Activated T-cell treated with anti-CD3 and anti-CD28 coated beads, Interleukin-2, amount 50 U/mL, for 72 hours (primary cell): ENCODE measurements at regions not wholly inside any gene's neighbourhood (a gene's known extent, or its start where the extent isn't known, plus 50 kb on each side); places are given as distances from the start of the nearest gene placed in this dataset.

Experiments used
- ATAC-seq, 2 donors: fragments of 150-1000 bp; cut with Tn5 transposase; replicated peaks in 1 of 2; 2 replicates each; pipeline ENCODE4 v1.10.0; 2021; ENCODE audit warnings: moderate library complexity in 2 of 2, mild to moderate bottlenecking in 1 of 2
- DNase-seq, 2 donors: peaks; one replicate each; pipeline ENCODE4 v3.0.0; 2021 to 2022; ENCODE audit warnings: mixed read lengths in 1 of 2
- H3K27ac Mint-ChIP-seq: one replicate; pipeline ENCODE4 v1.8.0; 2022; ENCODE audit warnings: mild to moderate bottlenecking, moderate library complexity, mixed read lengths
- H3K27me3 Mint-ChIP-seq: one replicate; pipeline ENCODE4 v1.8.0; 2022; ENCODE audit warnings: low read depth, mixed read lengths
- H3K36me3 Mint-ChIP-seq, 2 donors: one replicate each; pipeline ENCODE4 v1.8.0; 2022; ENCODE audit warnings: mixed read lengths in 2 of 2, mild to moderate bottlenecking in 1 of 2; ENCODE audit not compliant: insufficient read depth in 2 of 2
- H3K4me1 Mint-ChIP-seq: one replicate; pipeline ENCODE4 v1.8.0; 2022; ENCODE audit warnings: low read depth, mixed read lengths
- H3K4me3 Mint-ChIP-seq, 2 donors: one replicate each; pipeline ENCODE4 v1.8.0; 2022; ENCODE audit warnings: mild to moderate bottlenecking in 2 of 2, mixed read lengths in 2 of 2, moderate library complexity in 2 of 2
- H3K9me3 Mint-ChIP-seq, 2 donors: one replicate each; pipeline ENCODE4 v1.8.0; 2022; ENCODE audit warnings: mixed read lengths in 2 of 2

DNA sequence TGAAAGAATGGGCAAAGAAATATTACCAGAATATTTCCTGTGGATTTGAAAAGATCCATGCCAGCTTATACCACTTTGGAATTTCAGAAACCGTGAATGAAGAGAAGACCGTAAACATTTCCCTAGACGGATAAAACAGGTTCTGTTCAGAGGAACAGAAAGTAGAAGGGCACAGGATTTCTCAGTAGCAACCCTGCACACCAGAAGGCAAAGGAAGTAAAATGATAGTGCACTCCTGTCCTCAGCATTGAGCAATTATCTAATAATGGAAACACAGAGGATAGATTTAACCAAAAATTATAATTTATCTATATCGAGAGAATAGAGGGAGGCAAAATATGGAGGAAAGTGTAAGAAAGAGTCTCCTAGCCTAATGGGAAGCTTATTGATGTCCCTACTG is 87.0 kb upstream of the ITGA6 start:
- DNase-seq (no peak), ATAC-seq (no peak)
- Mint-ChIP-seq H3K27me3 (no peaks in the 10 kb centered on the region), H3K9me3 (peaks cover 4 to 5% of the 10 kb centered on the region in 2 donors), H3K4me3 (peak overlapping the region; percentile 52 to 86), H3K27ac (no peak overlapping the region), H3K36me3 (peaks cover 2 to 11% of the 10 kb centered on the region in 2 donors), H3K4me1 (peaks cover 23% of the 10 kb centered on the region)

DNA sequence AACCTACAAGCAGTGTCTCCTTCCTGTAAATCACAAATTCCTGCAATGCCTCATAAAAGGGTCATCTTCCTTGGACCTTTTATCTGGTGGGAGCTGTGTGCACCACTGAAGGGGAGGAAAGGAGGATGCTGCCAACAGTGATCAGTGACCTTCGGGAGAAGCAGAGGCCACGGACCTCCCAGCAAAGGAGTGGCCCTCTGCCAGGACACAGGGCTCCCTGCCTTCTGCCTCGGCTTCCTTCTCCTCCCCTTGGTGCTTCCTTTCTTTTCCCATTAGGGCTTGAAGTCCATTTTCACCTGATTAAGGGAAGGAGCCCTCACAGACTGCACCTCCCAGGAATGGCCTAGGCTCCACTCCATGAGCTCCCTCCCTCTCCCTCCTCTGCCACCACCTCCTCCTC is 85.3 kb upstream of the ITGA6 start:
- Mint-ChIP-seq H3K9me3 (peaks cover 5 to 7% of the 10 kb centered on the region in 2 donors), H3K4me1 (peaks cover 23% of the 10 kb centered on the region), H3K27ac (no peak overlapping the region), H3K4me3 (no peak overlapping the region), H3K27me3 (no peaks in the 10 kb centered on the region), H3K36me3 (peaks cover 4 to 11% of the 10 kb centered on the region in 2 donors)
- DNase-seq (no peak), ATAC-seq (no peak)

DNA sequence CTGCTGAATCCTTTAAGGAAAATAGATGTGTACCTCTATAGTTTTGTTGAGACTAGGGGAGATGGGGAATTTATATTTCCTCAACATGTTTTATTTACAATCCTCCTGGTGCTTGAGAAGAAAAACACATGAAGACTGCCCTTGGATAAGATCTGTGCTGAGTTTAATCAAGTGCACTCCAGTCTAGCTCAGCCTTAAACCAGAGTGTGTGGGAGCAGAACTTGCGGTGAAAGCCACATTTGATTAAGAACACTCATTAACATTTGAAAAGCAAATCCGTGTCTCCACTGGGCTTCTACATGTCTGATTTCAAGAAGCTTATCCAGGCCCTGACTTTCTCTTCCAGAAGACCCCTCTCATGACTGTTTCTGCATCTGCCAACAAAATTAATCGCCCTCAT is 84.8 kb upstream of the ITGA6 start:
- Mint-ChIP-seq H3K27ac (no peak overlapping the region), H3K4me3 (no peak overlapping the region), H3K27me3 (no peaks in the 10 kb centered on the region), H3K36me3 (peaks cover 4 to 11% of the 10 kb centered on the region in 2 donors), H3K4me1 (peaks cover 23% of the 10 kb centered on the region), H3K9me3 (peaks cover 5 to 7% of the 10 kb centered on the region in 2 donors)
- DNase-seq (no peak), ATAC-seq (no peak)

DNA sequence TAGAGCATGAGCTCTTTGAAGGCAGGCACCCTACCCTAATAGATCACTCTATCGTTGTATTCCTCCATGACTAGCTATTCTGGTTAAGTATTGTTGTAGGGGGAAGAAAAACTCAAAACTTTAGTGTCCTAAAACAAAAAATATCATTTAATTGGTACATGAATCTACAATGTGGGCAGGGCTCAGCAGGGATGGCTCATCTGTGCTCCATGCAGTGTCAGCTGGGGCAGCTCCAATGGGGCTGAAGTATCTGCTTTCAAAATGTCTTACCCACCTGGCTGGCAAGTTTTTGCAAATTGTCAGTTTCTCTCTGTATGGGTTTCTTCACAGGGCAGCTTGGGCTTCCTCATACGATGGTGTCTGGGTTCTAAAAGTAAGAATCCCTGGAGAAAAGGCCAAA is 83.2 kb upstream of the ITGA6 start:
- ATAC-seq (no peak), DNase-seq (no peak)
- H3K4me3 Mint-ChIP-seq, result no peak overlapping the region
- H3K4me1 Mint-ChIP-seq, result peaks cover 21% of the 10 kb centered on the region
- peaks cover 5 to 7% of the 10 kb centered on the region in 2 donors for H3K9me3 Mint-ChIP-seq
- no peak overlapping the region for H3K27ac Mint-ChIP-seq
- peaks cover 4 to 11% of the 10 kb centered on the region in 2 donors for H3K36me3 Mint-ChIP-seq
- no peaks in the 10 kb centered on the region for H3K27me3 Mint-ChIP-seq

DNA sequence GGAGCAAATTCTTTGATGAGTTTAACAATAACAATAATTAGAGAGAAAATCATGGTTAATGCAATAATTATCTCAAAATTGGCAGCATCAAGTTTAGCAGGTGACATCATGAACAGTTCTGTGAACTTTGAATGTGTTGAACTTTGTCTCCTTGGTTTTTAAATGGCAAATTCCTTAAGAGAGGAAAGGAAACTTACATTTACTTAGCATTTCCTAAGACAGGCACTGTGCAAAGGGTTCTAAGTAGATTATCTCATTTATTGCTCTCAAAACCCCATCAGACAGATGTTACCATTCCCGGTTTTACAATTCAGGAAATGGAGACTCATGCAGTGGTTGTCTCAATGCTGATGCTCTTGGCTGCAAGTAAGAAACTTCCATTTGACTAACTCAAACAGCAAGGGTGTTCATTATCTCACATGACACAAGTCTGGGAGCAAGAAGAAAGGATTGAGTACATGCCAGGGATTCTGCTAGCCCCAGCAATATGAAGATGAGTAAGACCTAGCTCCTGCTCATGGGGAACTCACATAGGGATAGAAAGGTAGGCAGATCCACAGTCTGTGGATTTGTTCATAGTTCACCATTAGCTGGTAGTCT is 81.3 kb upstream of the ITGA6 start:
- Mint-ChIP-seq H3K36me3 (peaks cover 4 to 11% of the 10 kb centered on the region in 2 donors), H3K27me3 (no peaks in the 10 kb centered on the region), H3K27ac (no peak overlapping the region), H3K4me1 (peaks cover 2% of the 10 kb centered on the region), H3K4me3 (no peak overlapping the region), H3K9me3 (peaks cover 5 to 7% of the 10 kb centered on the region in 2 donors)
- no peak for DNase-seq
- no peak for ATAC-seq

DNA sequence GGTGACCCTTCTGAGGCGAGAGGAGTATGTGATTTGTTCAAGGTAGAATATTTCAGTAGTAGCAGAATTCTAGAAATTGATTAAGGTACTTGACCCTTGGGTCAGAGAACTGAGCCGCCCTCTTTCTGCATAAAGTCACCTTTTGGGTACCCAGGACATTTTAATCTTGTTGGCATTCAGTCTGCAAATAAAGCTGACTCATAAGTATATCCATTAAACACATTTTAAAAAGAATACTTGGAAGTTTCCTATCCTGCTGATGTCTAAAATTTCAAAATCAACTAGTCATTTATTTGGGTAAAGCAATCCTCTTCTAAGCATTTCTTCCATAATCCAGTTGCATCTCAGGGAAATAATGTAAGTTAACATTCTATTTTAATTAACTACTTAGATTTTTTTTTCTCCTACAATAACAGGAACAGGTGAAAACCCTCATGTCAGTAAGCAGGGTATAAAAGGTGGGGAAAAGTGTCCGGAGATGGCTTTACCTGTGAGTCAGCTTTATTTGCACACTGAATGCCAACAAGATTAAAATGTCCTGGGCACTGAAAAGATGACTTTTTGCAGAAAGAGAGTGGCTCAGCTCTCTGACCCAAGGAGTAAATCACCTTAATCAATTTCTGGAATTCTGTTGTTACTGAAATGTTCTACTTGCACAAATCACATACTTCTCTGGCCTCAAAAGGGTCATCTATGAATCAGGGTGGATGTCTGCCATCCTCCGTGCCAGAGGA is 78.7 kb upstream of the ITGA6 start:
- no peak for ATAC-seq
- peaks cover 3 to 7% of the 10 kb centered on the region in 2 donors for H3K36me3 Mint-ChIP-seq
- DNase-seq, result no peak
- H3K4me1 Mint-ChIP-seq, result no peaks in the 10 kb centered on the region
- H3K9me3 Mint-ChIP-seq, result peaks cover 4 to 5% of the 10 kb centered on the region in 2 donors
- no peak overlapping the region for H3K4me3 Mint-ChIP-seq
- no peaks in the 10 kb centered on the region for H3K27me3 Mint-ChIP-seq
- no peak overlapping the region for H3K27ac Mint-ChIP-seq

DNA sequence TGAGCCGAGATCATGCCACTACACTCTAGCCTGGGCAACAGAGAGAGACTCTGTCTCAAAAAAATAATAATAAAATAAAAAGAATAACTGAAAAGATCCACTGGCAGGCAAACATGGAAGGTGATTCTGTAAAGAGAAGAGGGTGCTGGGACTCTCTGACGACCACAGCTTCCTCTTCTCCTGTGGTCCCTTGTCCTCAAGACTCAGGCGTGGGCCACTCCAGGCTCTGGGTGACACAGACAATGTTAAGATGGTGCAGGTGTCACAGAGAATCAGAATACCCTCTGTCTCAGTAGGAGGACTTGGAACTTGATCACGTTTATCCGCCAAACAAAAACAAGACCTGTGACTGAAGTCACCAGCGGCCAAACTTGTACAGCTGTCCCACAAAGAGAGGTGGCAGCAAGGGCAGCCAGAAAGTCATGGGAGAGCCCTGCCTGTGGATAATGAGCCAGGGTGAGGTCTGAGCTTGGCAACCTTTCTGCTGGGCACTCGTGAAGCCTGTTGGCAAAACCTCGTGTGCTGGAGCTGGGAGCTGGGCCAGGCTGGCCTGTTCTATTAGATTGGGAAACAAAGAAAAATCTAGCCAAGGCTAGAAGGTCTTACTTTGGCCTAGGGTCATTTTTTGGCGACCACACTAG is 76.4 kb upstream of the ITGA6 start:
- ATAC-seq (no peak), DNase-seq (no peak)
- H3K4me1 Mint-ChIP-seq, result no peaks in the 10 kb centered on the region
- H3K4me3 Mint-ChIP-seq, result no peak overlapping the region
- no peak overlapping the region for H3K27ac Mint-ChIP-seq
- no peaks in the 10 kb centered on the region for H3K27me3 Mint-ChIP-seq
- peaks cover 0 to 2% of the 10 kb centered on the region in 2 donors for H3K9me3 Mint-ChIP-seq
- peaks cover 0 to 2% of the 10 kb centered on the region in 2 donors for H3K36me3 Mint-ChIP-seq

DNA sequence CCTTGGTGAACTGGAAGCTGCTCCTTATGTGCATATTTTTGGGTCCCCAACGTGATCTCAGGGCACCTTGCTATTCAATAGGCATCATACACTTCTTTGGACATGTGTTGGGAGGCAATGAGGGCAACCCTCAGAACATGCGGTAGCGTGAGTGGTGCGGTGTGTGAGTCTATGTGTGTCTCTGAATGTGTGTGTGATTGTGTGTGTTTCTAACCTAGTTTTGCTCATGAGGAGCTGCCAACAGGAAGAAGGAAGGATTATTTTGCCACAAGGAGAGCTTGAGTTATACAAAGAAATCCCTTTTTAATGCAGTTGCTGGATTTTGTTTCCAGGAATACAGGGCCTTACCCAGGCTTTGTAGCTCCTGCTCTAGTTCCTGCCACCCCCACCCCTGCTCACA is 75.8 kb upstream of the ITGA6 start:
- Mint-ChIP-seq H3K9me3 (no peaks in the 10 kb centered on the region), H3K4me3 (no peak overlapping the region), H3K27me3 (no peaks in the 10 kb centered on the region), H3K4me1 (no peaks in the 10 kb centered on the region), H3K27ac (no peak overlapping the region), H3K36me3 (no peaks in the 10 kb centered on the region)
- ATAC-seq, result no peak
- no peak for DNase-seq

DNA sequence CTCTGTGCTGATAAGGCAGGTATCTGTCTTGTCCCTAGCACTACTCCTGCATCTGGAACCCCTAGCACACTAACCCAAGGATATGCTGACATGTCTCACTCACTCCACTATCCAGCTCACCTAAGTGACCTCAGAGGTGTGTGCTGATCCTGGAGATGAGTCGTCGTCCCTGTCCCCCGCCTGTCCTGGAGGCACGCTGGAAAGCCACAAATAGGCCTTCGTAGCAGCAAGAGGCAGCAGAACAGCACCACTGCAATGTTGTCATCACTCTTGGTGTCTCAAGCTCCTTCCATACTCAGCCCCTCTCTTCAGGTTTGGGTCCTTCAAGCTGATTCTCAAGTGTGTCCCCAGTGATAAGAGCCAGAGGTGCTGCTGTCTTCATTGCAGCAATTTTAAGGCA is 73.0 kb upstream of the ITGA6 start:
- Mint-ChIP-seq H3K4me1 (no peaks in the 10 kb centered on the region), H3K36me3 (no peaks in the 10 kb centered on the region), H3K9me3 (no peaks in the 10 kb centered on the region), H3K4me3 (no peak overlapping the region), H3K27ac (no peak overlapping the region), H3K27me3 (no peaks in the 10 kb centered on the region)
- DNase-seq (no peak), ATAC-seq (no peak)

DNA sequence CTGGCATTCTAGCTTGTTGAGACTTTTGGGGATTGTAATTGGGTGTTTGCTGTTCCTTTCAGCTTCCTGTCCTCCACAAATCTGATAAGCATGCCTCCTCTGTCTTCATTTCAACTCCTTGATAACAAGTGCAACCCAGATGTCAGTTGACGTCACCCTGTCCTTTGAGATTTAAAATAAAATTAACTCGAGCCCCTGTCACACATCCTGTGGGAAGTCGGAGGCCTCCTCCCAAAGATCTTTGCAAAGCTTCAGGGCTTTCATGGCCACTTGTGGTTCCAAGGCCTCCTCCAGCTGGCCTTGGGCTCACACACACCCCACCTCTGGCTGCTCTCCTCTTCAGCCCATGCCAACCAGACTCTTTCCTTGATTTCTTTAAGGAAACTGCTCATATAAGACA is 69.9 kb upstream of the ITGA6 start:
- peaks cover 0 to 1% of the 10 kb centered on the region in 2 donors for H3K9me3 Mint-ChIP-seq
- DNase-seq (no peak), ATAC-seq (no peak)
- no peak overlapping the region for H3K4me3 Mint-ChIP-seq
- H3K4me1 Mint-ChIP-seq, result no peaks in the 10 kb centered on the region
- no peak overlapping the region for H3K27ac Mint-ChIP-seq
- no peaks in the 10 kb centered on the region for H3K36me3 Mint-ChIP-seq
- no peaks in the 10 kb centered on the region for H3K27me3 Mint-ChIP-seq

DNA sequence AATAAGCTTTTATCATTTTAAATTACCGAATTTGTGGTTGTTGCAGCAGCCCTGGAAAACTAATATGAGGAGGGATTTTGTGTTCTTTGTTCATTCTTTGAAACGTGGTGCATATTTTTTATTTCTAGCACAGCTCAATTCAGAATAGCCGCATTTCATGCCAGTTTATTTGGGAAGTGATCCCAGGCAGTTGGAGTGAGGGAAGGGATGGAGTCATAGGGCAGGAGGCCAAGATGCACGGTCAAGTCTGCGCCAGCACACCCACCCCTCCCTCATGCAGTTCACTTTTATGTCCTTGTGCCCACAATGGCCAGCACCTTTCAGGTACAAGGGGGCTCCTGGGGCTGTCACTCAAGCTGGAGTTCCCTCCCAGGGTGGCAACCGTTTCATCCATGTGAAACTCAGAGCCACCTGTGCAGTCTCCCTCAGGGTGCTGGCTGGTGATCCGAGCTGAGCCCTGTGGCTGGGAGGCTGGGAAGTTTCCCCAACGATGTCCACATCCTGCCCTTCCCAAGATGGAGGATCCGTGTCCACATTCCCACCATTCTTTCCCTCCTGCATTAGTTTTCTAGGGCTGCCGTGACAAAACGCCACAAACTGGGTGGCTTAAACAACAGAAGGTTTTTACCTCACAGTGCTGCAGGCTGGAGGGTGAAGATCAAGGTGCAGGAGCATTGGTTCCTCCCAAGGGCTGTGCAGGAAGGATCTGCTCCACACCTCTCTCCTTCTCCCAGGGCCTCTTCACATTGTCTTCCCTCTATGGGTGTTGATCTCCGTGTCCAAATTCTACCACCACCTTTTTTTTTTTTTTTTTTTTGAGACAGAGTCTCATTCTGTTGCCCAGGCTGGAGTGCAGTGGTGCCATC is 68.5 kb upstream of the ITGA6 start:
- DNase-seq (no peak), ATAC-seq (no peak)
- Mint-ChIP-seq H3K27me3 (no peaks in the 10 kb centered on the region), H3K9me3 (peaks cover 0 to 1% of the 10 kb centered on the region in 2 donors), H3K27ac (no peak overlapping the region), H3K4me3 (no peak overlapping the region), H3K36me3 (no peaks in the 10 kb centered on the region), H3K4me1 (no peaks in the 10 kb centered on the region)

DNA sequence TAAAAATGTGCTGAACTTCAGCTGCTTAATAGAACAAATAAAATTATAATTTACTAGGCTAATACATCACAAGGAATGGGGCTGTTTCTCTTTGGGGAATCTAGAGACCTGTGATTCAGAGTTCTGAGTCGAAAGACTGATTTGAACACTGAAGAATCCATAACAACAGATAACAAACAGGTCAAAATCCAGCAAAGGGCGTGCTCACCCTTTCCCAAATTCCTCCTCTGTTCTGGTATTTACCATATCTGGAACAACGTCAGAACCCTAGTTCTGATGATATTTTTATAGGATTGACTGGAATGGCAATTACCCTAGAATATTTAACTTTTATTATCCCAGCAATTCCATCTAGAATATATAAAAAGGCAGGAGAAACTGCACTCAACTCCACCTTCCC is 66.0 kb upstream of the ITGA6 start:
- Mint-ChIP-seq H3K9me3 (peaks cover 0 to 1% of the 10 kb centered on the region in 2 donors), H3K27ac (no peak overlapping the region), H3K36me3 (no peaks in the 10 kb centered on the region), H3K4me1 (no peaks in the 10 kb centered on the region), H3K27me3 (no peaks in the 10 kb centered on the region), H3K4me3 (no peak overlapping the region)
- ATAC-seq (no peak), DNase-seq (no peak)

DNA sequence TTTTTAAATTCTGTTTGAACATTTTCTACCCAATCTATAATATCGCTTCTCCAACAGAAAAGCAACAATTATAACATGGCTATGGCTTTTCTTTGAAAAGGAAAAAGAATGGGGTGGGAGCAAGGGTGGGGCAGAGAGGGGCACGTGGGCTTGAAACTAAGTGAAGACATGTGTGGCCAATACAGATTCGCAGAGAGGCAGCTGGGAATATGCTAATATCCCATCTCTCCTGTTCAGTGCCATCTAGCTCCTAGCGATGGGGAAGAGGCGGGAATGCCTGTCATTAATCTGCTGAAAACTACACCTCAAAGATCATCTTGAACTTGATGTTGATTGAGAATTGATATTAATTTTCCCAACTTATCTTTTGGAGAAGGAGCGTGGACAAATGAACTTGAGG is 65.5 kb upstream of the ITGA6 start:
- no peaks in the 10 kb centered on the region for H3K36me3 Mint-ChIP-seq
- H3K4me3 Mint-ChIP-seq, result no peak overlapping the region
- no peaks in the 10 kb centered on the region for H3K27me3 Mint-ChIP-seq
- no peak overlapping the region for H3K27ac Mint-ChIP-seq
- H3K4me1 Mint-ChIP-seq, result no peaks in the 10 kb centered on the region
- DNase-seq (no peak), ATAC-seq (no peak)
- H3K9me3 Mint-ChIP-seq, result peaks cover 0 to 1% of the 10 kb centered on the region in 2 donors
